Adrenal gland (tissue), 9 donors: ENCODE measurements at regions not wholly inside any gene's neighbourhood (a gene's known extent, or its start where the extent isn't known, plus 50 kb on each side); places are given as distances from the start of the nearest gene placed in this dataset.

Experiments
- DNase-seq, 7 donors: peaks; one replicate each; pipeline ENCODE4 v3.0.0-alpha.2; 2019 to 2020
- H3K27ac ChIP-seq, 5 donors: fragments of 200-600 bp; sonication (generic) in 4 of 5; 1 replicate in 3 of 5; 2 replicates in 2 of 5; pipeline versions ENCODE4 v1.5.1 to v1.8.0; 2016 to 2020; ENCODE audit warnings: mild to moderate bottlenecking in 1 of 5
- H3K27me3 ChIP-seq: fragments of 200-600 bp; 2 replicates; pipeline ENCODE4 v1.8.0; 2021
- H3K36me3 ChIP-seq, 2 donors: fragments of 200-600 bp; replicated peaks in 1 of 2; 1 replicate in 1 of 2; 2 replicates in 1 of 2; pipeline versions ENCODE4 v1.5.1 to v1.8.0; 2018 to 2022
- H3K4me1 ChIP-seq, 2 donors: fragments of 200-600 bp; replicated peaks in 1 of 2; 1 replicate in 1 of 2; 2 replicates in 1 of 2; pipeline versions ENCODE4 v1.5.1 to v1.8.0; 2018 to 2021
- H3K4me3 ChIP-seq, 4 donors: fragments of 200-600 bp; sonication (generic) in 3 of 4; one replicate each; pipeline ENCODE4 v1.5.1; 2016 to 2018
- H3K9me3 ChIP-seq, 3 donors: fragments of 200-600 bp; sonication (generic) in 1 of 3; replicated peaks in 1 of 3; 1 replicate in 2 of 3; 2 replicates in 1 of 3; pipeline versions ENCODE4 v1.5.1 to v1.8.0; 2016 to 2021
- POLR2A ChIP-seq, 2 donors: fragments of 450-650 bp; IDR thresholded peaks; one replicate each; pipeline ENCODE4 v1.6.1; 2017; ENCODE audit warnings: antibody characterized with exemption in 2 of 2, mild to moderate bottlenecking in 2 of 2, moderate library complexity in 1 of 2
- WGBS, 4 donors: extraction: QIAGEN DNeasy Blood & Tissue Kit in 2 of 4; methylation state at CpG; one replicate each; pipeline versions ENCODE4 v1.1.5 to v1.1.7; 2013 to 2017; 5-methylcytosine and 5-hydroxymethylcytosine counted together
- intact Hi-C, 2 donors: fragments of 100-400 bp; cut with DNase I; formaldehyde crosslinking; loops; one replicate each; pipeline versions ENCODE4 v1.14.1 to v1.15.0; 2022 to 2023
- TF ChIP-seq, protein P1 (sequence below), 6 experiments: fragments of 450-650 bp in 4 of 6; fragments of 200-600 bp in 2 of 6; sonication (generic) in 1 of 6; IDR thresholded peaks; 1 replicate in 5 of 6; 2 replicates in 1 of 6; pipeline versions ENCODE4 v1.5.1 to v1.8.0; 2016 to 2021; ENCODE audit warnings: antibody characterized with exemption in 6 of 6, mild to moderate bottlenecking in 2 of 6, moderate library complexity in 1 of 6
- donor health status: healthy with polysubstance abuse.
- donor health status: Bipolar disorder and iron deficiency.
- donor health status: DM: yes; HTN: yes; CAD: no.
- donor health status: DM: no; HTN: no; CAD: no.
- donor health status: DM: no; HTN: no; CAD: no.

DNA sequence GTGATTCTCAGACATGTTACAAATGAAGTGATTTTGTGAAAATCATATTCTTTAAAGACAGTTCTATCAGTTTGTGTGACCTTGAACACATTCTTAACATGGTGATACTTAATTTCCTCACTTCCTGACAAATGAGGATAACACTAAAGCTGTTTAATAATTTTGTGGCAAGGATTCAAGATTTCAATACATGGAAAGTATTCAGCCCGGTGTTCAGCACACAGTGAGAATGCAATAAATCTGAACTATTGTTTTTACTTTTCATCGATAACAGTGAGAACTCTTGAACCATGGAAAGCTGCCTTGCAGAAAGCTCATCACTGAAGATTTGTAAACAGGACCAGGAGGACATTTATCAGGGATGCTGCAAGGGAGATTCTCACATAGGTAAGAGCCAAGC is 57.1 kb upstream of the C5orf46 start:
- intact Hi-C loops: no loop called here
- H3K27ac ChIP-seq: peak overlapping the region in 1 of 5 donors; percentile 20

DNA sequence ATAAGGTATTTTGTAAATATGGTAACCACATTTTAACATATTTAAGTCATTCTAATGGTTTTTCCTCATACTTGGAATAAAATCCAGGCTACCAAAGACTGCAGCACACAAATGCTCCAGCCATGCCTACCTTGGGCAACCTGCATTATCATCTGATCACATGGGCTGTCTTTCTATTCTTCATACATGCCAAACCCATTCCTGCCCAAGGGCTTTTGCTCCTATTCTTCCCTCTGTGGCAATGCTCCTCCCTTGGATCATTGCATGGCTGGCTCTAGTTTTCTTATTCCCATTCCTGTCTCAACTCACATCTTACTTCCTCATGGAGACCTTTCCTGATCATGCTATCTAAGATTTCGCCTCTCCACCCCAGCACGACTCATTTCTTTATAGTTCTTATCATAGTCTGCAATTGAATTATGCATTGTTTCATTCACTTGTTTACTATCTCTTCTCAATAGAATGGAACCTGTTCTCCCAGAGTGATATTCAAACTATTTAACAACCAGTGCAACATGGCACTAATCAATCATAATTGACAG is 54.9 kb upstream of the C5orf46 start:
- no peaks in the 10 kb centered on the region for H3K36me3 ChIP-seq
- no peak overlapping the region for H3K27ac ChIP-seq
- H3K27me3 ChIP-seq: peaks cover 4% of the 10 kb centered on the region
- 79 to 88% (median 84%) methylated on average over 2 of the region's 2 CpGs for WGBS, 4 donors
- TF ChIP-seq, protein P1, sequence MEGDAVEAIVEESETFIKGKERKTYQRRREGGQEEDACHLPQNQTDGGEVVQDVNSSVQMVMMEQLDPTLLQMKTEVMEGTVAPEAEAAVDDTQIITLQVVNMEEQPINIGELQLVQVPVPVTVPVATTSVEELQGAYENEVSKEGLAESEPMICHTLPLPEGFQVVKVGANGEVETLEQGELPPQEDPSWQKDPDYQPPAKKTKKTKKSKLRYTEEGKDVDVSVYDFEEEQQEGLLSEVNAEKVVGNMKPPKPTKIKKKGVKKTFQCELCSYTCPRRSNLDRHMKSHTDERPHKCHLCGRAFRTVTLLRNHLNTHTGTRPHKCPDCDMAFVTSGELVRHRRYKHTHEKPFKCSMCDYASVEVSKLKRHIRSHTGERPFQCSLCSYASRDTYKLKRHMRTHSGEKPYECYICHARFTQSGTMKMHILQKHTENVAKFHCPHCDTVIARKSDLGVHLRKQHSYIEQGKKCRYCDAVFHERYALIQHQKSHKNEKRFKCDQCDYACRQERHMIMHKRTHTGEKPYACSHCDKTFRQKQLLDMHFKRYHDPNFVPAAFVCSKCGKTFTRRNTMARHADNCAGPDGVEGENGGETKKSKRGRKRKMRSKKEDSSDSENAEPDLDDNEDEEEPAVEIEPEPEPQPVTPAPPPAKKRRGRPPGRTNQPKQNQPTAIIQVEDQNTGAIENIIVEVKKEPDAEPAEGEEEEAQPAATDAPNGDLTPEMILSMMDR (IDR thresholded peaks at IDR 0.05): no peak
- TF ChIP-seq POLR2A (IDR thresholded peaks at IDR 0.05): no peak
- H3K4me1 ChIP-seq: no peaks in the 10 kb centered on the region
- intact Hi-C loops: no loop called here
- DNase-seq: no peak
- no peaks in the 10 kb centered on the region for H3K9me3 ChIP-seq
- no peak overlapping the region for H3K4me3 ChIP-seq

More for the DNA sequence above, 57.1 kb upstream of the C5orf46 start:
- no peak for TF ChIP-seq POLR2A (IDR thresholded peaks at IDR 0.05)
- TF ChIP-seq, protein P1 (IDR thresholded peaks at IDR 0.05): no peak
- H3K36me3 ChIP-seq: no peaks in the 10 kb centered on the region
- 53 to 74% (median 63%) methylated on average over 2 of the region's 2 CpGs for WGBS, 4 donors
- no peak overlapping the region for H3K4me3 ChIP-seq
- H3K4me1 ChIP-seq: peaks cover 0 to under 1% of the 10 kb centered on the region in 2 donors
- peaks cover 4% of the 10 kb centered on the region for H3K27me3 ChIP-seq
- H3K9me3 ChIP-seq: no peaks in the 10 kb centered on the region
- DNase-seq: no peak

DNA sequence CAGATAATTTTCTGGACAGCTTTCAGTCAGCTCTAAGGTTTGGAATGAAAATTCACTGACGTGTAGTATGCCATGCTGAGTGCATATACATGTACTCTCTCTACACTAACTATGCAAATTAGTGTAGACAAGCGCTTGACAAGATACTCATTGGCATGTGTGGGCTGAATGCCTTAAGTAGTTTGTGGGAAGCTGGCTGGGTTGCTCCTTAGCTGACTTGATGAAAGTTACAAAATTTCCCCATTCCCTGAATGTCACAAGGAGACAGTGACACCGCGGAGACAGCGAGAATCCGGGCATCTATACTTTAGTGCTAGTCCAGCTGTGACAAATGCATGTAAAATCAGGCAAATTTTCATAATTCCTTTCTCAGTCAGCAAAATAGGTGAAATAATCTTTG is 51.6 kb upstream of the C5orf46 start:
- Histone ChIP-seq H3K4me3 (no peak overlapping the region), H3K36me3 (no peaks in the 10 kb centered on the region), H3K27me3 (no peaks in the 10 kb centered on the region), H3K4me1 (no peaks in the 10 kb centered on the region), H3K9me3 (no peaks in the 10 kb centered on the region), H3K27ac (no peak overlapping the region)
- no peak for DNase-seq
- TF ChIP-seq, protein P1 (IDR thresholded peaks at IDR 0.05): no peak
- TF ChIP-seq POLR2A (IDR thresholded peaks at IDR 0.05): no peak
- intact Hi-C loops: no loop called here
- WGBS, 4 donors: 90 to 93% (median 92%) methylated on average over 6 of the region's 6 CpGs

DNA sequence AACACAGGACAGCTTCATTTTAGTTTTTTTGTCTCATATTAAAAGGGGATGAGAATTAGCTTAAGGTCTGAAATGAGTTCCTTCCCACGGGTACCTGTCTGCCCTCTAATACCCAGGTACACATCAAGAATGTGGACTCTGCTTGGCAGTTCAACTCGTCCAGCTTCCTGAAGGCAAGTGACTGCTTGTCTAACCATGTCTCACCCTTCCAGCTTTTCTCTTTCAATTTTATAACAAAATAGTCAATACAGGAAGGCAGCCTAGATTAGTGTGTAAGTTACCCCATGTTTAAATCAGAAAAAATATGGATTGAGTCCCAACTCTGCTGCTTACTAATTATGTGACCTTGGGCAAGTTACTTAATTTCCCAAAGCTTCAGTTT is 50.5 kb upstream of the C5orf46 start:
- no peak overlapping the region for H3K4me3 ChIP-seq
- DNase-seq: no peak
- H3K9me3 ChIP-seq: no peaks in the 10 kb centered on the region
- WGBS, 4 donors: 64 to 84% (median 69%) methylated on average over 2 of the region's 2 CpGs
- intact Hi-C loops: no loop called here
- no peak overlapping the region for H3K27ac ChIP-seq
- H3K36me3 ChIP-seq: no peaks in the 10 kb centered on the region
- no peaks in the 10 kb centered on the region for H3K27me3 ChIP-seq
- H3K4me1 ChIP-seq: no peaks in the 10 kb centered on the region
- TF ChIP-seq, protein P1 (IDR thresholded peaks at IDR 0.05): no peak
- no peak for TF ChIP-seq POLR2A (IDR thresholded peaks at IDR 0.05)
